Neural cell (in vitro differentiated cells): ENCODE measurements at regions not wholly inside any gene's neighbourhood (a gene's known extent, or its start where the extent isn't known, plus 50 kb on each side); places are given as distances from the start of the nearest gene placed in this dataset.
A peak's percentile ranks its signal among the peaks of the same experiment; 100 is the strongest.

Experiments
- H2AFZ ChIP-seq: fragments of 200-600, 300-800 bp; sonication (generic), shearing (Covaris generic); 2 replicates; pipeline ENCODE4 v1.6.0; 2014; ENCODE audit warnings: low read depth, mild to moderate bottlenecking, antibody characterized with exemption, low read length, moderate library complexity
- H3F3A ChIP-seq: fragments of 200-600 bp; shearing (Covaris generic); 2 replicates; pipeline ENCODE4 v1.6.1; 2016; ENCODE audit warnings: mild to moderate bottlenecking, moderate library complexity, mixed read lengths, antibody characterized with exemption, low read length; ENCODE audit not compliant: insufficient read depth, poor library complexity, severe bottlenecking
- H3K27ac ChIP-seq: fragments of 200-600, 300-800 bp; sonication (generic), shearing (Covaris generic); 2 replicates; pipeline ENCODE4 v1.5.1; 2014; ENCODE audit warnings: mild to moderate bottlenecking, low read length, moderate library complexity
- H3K27me3 ChIP-seq: fragments of 300-800, 200-600 bp; sonication (generic), shearing (Covaris generic); 2 replicates; pipeline ENCODE4 v1.6.0; 2014; ENCODE audit warnings: mild to moderate bottlenecking, low read depth, low read length, moderate library complexity; ENCODE audit not compliant: insufficient read depth
- H3K36me3 ChIP-seq: fragments of 300-800, 200-600 bp; sonication (generic), shearing (Covaris generic); 2 replicates; pipeline ENCODE4 v1.5.1; 2014; ENCODE audit warnings: mild to moderate bottlenecking, antibody characterized with exemption, low read length, moderate library complexity; ENCODE audit not compliant: insufficient read depth
- H3K4me2 ChIP-seq: fragments of 300-800, 200-600 bp; sonication (generic), shearing (Covaris generic); 2 replicates; pipeline ENCODE4 v1.6.0; 2014; ENCODE audit warnings: mild to moderate bottlenecking, low read length
- H3K4me3 ChIP-seq: fragments of 300-800, 200-600 bp; sonication (generic), shearing (Covaris generic); 2 replicates; pipeline ENCODE4 v1.5.1; 2014; ENCODE audit warnings: mild to moderate bottlenecking, low read length, moderate library complexity
- H3K79me2 ChIP-seq: fragments of 200-600 bp; shearing (Covaris generic); replicated peaks from 2 replicates; pipeline ENCODE4 v1.6.0; 2014; ENCODE audit warnings: mild to moderate bottlenecking, low read length, moderate library complexity; ENCODE audit not compliant: insufficient read depth
- H3K9ac ChIP-seq: fragments of 300-800, 200-600 bp; sonication (generic), shearing (Covaris generic); 2 replicates; pipeline ENCODE4 v1.6.1; 2016; ENCODE audit warnings: mild to moderate bottlenecking, low read length, mixed read lengths
- H3K9me2 ChIP-seq: fragments of 200-600 bp; shearing (Covaris generic); 2 replicates; pipeline ENCODE4 v1.6.1; 2016; ENCODE audit warnings: mild to moderate bottlenecking, low read length, mixed read lengths; ENCODE audit not compliant: insufficient read depth
- H3K9me3 ChIP-seq: fragments of 200-600, 300-800 bp; sonication (generic), shearing (Covaris generic); 2 replicates; pipeline ENCODE4 v1.6.1; 2016; ENCODE audit warnings: mild to moderate bottlenecking, mixed run types, low read length, moderate library complexity, mixed read lengths
- H4K20me1 ChIP-seq: fragments of 200-600 bp; shearing (Covaris generic); 2 replicates; pipeline ENCODE4 v1.6.1; 2016; ENCODE audit warnings: mild to moderate bottlenecking, mixed run types; ENCODE audit not compliant: insufficient read depth
- EP300 ChIP-seq: fragments of 450-650 bp; conservative IDR thresholded peaks from 2 replicates; pipeline ENCODE4 v1.6.1; 2014; ENCODE audit warnings: antibody characterized with exemption, mild to moderate bottlenecking, moderate library complexity; ENCODE audit not compliant: poor library complexity, severe bottlenecking
- EZH2 ChIP-seq: fragments of 200-600, 300-800 bp; shearing (Covaris generic), sonication (generic); IDR thresholded peaks from 2 replicates; pipeline ENCODE4 v1.6.1; 2014; ENCODE audit warnings: antibody characterized with exemption, low read length, borderline replicate concordance, mild to moderate bottlenecking; ENCODE audit not compliant: insufficient read depth, poor library complexity, severe bottlenecking
- MXI1 ChIP-seq: fragments of 450-650 bp; conservative IDR thresholded peaks from 2 replicates; pipeline ENCODE4 v1.6.1; 2014; ENCODE audit warnings: antibody characterized with exemption, mild to moderate bottlenecking; ENCODE audit not compliant: poor library complexity, severe bottlenecking
- POLR2AphosphoS5 ChIP-seq: IDR thresholded peaks from 2 replicates; pipeline ENCODE4 v1.6.1; 2012
- RAD21 ChIP-seq: fragments of 450-650 bp; conservative IDR thresholded peaks from 2 replicates; pipeline ENCODE4 v1.6.1; 2014; ENCODE audit warnings: antibody characterized with exemption, mild to moderate bottlenecking, moderate library complexity
- SMC3 ChIP-seq: fragments of 450-650 bp; conservative IDR thresholded peaks from 2 replicates; pipeline ENCODE4 v1.6.1; 2014; ENCODE audit warnings: antibody characterized with exemption, mild to moderate bottlenecking, moderate library complexity; ENCODE audit not compliant: poor library complexity
- TAF1 ChIP-seq: IDR thresholded peaks from 2 replicates; pipeline ENCODE4 v1.6.1; 2012; ENCODE audit warnings: low read depth
- TF ChIP-seq, protein P1 (sequence below): fragments of 450-650 bp; IDR thresholded peaks from 2 replicates; pipeline ENCODE4 v1.5.1; 2014; ENCODE audit warnings: antibody characterized with exemption, mild to moderate bottlenecking, moderate library complexity; ENCODE audit not compliant: poor library complexity, severe bottlenecking
- TF ChIP-seq, protein P2 (sequence below): IDR thresholded peaks from 2 replicates; pipeline ENCODE4 v1.6.1; 2012; ENCODE audit warnings: borderline replicate concordance

DNA sequence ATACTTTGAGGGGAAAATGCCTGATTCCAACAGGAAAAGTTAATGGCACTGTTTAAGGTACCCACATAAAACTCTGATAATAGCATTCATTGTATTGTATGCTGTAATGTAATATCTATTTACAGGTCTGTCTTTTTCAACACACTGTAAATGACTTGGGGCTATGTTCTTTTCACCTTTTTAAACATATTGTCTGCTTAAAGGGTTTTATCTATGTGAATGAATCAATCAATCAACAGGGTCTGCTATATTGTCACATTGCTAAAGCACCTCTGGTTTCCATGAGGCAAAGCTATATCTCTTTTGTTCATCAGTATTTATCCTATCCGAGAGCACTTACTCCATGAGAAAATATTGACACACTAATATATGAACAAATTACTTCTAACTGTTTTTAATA lies 288.0 kb downstream of the SLC6A15 start:
- no peak overlapping the region for H3K9ac ChIP-seq
- no peak overlapping the region for H2AFZ ChIP-seq
- no peak overlapping the region for H3K4me2 ChIP-seq

DNA sequence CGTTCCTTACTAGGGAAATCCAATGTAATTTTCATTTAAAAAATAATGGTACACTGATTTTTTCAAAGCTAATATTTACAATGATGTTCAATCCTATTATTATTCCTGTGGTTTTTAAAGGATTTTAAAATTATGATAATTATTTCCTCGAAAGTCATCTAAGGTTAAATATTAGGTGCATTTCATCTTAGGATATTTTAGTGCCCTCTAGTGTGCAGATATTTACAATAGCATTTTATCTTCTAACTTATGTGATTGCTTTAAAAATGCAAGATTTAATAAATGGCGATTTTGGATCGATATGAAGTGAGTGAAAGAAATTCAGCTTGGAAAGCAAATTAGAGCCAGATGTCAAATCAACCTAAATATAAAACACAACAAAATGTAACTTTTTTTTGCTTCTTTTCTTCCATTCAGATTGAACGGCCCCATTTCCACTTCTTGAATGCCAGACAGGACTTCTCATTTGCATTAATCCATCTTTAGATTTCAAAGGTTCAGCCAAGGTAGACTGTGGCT lies 293.5 kb downstream of the SLC6A15 start:
- H3K4me3 ChIP-seq: no peak overlapping the region
- no peaks in the 10 kb centered on the region for H3K79me2 ChIP-seq
- no peaks in the 10 kb centered on the region for H3K9me3 ChIP-seq
- no peak overlapping the region for H3K4me2 ChIP-seq
- no peaks in the 10 kb centered on the region for H3K27me3 ChIP-seq
- H3K9ac ChIP-seq: no peak overlapping the region
- TF ChIP-seq RAD21: peak; percentile 53
- TF ChIP-seq, protein P1, sequence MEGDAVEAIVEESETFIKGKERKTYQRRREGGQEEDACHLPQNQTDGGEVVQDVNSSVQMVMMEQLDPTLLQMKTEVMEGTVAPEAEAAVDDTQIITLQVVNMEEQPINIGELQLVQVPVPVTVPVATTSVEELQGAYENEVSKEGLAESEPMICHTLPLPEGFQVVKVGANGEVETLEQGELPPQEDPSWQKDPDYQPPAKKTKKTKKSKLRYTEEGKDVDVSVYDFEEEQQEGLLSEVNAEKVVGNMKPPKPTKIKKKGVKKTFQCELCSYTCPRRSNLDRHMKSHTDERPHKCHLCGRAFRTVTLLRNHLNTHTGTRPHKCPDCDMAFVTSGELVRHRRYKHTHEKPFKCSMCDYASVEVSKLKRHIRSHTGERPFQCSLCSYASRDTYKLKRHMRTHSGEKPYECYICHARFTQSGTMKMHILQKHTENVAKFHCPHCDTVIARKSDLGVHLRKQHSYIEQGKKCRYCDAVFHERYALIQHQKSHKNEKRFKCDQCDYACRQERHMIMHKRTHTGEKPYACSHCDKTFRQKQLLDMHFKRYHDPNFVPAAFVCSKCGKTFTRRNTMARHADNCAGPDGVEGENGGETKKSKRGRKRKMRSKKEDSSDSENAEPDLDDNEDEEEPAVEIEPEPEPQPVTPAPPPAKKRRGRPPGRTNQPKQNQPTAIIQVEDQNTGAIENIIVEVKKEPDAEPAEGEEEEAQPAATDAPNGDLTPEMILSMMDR: peak; percentile 44
- no peak for TF ChIP-seq TAF1
- no peak for TF ChIP-seq MXI1
- peak; percentile 34 for TF ChIP-seq SMC3
- TF ChIP-seq, protein P2, sequence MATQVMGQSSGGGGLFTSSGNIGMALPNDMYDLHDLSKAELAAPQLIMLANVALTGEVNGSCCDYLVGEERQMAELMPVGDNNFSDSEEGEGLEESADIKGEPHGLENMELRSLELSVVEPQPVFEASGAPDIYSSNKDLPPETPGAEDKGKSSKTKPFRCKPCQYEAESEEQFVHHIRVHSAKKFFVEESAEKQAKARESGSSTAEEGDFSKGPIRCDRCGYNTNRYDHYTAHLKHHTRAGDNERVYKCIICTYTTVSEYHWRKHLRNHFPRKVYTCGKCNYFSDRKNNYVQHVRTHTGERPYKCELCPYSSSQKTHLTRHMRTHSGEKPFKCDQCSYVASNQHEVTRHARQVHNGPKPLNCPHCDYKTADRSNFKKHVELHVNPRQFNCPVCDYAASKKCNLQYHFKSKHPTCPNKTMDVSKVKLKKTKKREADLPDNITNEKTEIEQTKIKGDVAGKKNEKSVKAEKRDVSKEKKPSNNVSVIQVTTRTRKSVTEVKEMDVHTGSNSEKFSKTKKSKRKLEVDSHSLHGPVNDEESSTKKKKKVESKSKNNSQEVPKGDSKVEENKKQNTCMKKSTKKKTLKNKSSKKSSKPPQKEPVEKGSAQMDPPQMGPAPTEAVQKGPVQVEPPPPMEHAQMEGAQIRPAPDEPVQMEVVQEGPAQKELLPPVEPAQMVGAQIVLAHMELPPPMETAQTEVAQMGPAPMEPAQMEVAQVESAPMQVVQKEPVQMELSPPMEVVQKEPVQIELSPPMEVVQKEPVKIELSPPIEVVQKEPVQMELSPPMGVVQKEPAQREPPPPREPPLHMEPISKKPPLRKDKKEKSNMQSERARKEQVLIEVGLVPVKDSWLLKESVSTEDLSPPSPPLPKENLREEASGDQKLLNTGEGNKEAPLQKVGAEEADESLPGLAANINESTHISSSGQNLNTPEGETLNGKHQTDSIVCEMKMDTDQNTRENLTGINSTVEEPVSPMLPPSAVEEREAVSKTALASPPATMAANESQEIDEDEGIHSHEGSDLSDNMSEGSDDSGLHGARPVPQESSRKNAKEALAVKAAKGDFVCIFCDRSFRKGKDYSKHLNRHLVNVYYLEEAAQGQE: no peak
- TF ChIP-seq EP300: no peak
- TF ChIP-seq EZH2: no peak
- no peak for TF ChIP-seq POLR2AphosphoS5
- no peaks in the 10 kb centered on the region for H3F3A ChIP-seq
- no peaks in the 10 kb centered on the region for H4K20me1 ChIP-seq
- H3K36me3 ChIP-seq: no peaks in the 10 kb centered on the region
- H3K27ac ChIP-seq: no peak overlapping the region
- no peak overlapping the region for H2AFZ ChIP-seq
- H3K9me2 ChIP-seq: no peaks in the 10 kb centered on the region

More for the DNA sequence above, 288.0 kb downstream of the SLC6A15 start:
- Histone ChIP-seq H3K27ac (no peak overlapping the region), H3K9me3 (no peaks in the 10 kb centered on the region), H3K79me2 (no peaks in the 10 kb centered on the region), H3K9me2 (no peaks in the 10 kb centered on the region), H3K36me3 (no peaks in the 10 kb centered on the region), H3F3A (no peaks in the 10 kb centered on the region), H3K27me3 (no peaks in the 10 kb centered on the region), H4K20me1 (no peaks in the 10 kb centered on the region), H3K4me3 (no peak overlapping the region)
- TF ChIP-seq, protein P1: no peak
- TF ChIP-seq SMC3 (no peak), TAF1 (no peak), POLR2AphosphoS5 (no peak), EP300 (no peak), RAD21 (no peak), EZH2 (no peak), MXI1 (no peak)
- TF ChIP-seq, protein P2: no peak
